HG03457 (cell line): ENCODE measurements at regions not wholly inside any gene's neighbourhood (a gene's known extent, or its start where the extent isn't known, plus 50 kb on each side); places are given as distances from the start of the nearest gene placed in this dataset.
"Not testable (repeated sequence)": the region's sequence is repeated elsewhere in the genome, so short reads cannot be mapped to it uniquely, and the experiment has no call there.

Source experiments
- ATAC-seq: cut with Tn5 transposase; IDR thresholded peaks from one replicate; pipeline ENCODE4 v1.9.1; 2021; ENCODE audit warnings: moderate number of reproducible peaks; ENCODE audit not compliant: unreplicated experiment

DNA sequence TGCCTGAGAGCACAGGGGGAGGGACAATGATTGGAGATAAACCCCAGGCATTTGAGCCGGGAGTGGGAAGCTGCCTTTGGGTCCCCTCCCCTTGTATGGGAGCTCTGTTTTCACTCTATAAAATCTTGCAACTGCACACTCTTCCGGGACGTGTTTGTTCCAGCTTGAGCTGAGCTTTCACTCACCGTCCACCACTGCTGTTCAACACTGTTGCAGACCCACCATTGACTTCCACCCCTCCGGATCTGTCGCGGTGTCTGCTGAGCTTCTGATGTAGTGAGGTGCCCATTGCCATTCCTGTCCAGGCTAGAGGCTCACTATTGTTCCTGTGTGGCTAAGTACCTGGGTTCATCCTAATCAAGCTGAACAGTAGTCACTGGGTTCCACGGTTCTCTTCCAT lies 231.6 kb upstream of the CWC22 start:
- ATAC-seq: no peak

DNA sequence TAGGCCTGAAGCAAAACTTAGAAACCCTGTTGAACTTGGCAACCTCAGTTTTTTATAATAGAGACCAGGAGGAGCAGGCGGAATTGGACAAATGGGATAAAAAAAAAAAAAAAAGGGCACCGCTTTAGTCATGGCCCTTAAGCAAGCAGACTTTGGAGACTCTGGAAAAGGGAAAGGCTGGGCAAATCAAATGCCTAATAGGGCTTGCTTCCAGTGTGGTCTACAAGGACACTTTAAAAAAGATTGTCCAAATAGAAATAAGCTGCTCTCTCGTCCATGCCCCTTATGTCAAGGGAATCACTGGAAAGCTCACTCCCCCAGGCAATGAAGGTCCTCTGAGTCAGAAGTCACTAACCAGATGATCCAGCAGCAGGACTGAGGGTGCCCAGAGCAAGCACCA lies 229.0 kb upstream of the CWC22 start:
- not testable (repeated sequence) for ATAC-seq

DNA sequence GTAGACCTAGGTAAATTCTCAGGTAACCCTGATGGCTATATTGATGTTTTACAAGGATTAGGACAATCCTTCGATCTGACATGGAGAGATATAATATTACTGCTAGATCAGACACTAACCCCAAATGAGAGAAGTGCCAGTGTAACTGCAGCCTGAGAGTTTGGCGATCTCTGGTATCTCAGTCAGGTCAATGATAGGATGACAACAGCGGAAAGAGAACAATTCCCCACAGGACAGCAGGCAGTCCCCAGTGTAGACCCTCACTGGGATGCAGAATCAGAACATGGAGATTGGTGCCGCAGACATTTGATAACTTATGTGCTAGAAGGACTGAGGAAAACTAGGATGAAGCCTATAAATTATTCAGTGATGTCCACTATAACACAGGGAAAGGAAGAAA lies 228.4 kb upstream of the CWC22 start:
- ATAC-seq: not testable (repeated sequence)

DNA sequence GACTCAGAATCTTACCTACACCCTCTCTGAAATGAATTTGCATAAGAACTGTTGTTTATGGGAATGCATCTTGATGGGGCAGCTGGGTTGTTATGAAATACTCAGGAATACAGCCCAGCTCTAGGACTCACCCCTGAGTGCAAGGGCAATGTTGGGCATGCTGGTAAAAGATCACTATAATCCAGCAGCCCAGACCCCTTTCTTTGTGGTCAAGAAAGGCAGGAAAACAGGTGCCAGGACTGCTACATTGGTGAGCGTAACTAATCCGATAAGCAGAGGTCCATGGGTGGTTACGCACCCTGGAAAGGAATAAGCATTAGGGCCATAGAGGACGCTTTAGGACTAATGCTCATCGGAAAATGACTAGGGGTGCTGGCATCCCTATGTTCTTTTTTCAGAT lies 227.9 kb upstream of the CWC22 start:
- not testable (repeated sequence) for ATAC-seq

DNA sequence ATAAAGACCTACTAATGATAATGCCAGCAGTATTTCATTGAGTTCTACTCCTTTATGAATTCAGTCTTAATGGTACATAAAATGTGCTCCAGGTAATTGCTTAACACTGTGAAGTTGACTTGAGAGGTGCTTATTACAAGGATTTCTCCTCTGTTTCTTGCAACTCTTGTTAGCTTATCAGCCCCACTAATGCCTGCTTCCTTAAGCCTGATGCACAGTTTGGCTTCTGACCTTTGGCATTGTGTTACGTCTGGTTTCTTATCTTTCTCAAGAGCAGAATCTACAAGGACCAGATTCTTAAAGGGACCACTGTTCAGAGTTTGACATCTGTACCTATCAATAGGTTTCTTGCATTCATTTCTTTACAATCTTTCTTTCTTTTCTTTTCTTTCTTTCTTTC lies 223.9 kb upstream of the CWC22 start:
- no peak for ATAC-seq

DNA sequence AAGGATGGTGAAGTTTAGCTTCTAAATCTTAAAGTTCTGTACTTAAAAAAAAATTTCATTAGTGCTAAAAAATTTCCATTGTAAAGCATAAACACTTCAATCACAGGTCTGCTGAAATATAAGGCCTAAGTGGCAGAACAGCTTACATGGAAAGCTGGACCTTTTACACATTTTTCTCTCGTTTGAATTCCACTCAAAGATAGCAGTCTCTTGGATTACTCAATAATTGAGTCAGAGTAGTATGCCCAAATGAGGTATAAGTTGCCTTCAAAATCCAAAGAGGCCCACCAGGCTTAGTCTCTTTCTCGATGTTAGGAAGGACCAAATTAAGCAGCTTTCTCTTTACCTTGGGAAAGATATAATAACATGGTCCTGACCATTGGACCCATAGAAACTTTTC lies 220.4 kb upstream of the CWC22 start:
- no peak for ATAC-seq

DNA sequence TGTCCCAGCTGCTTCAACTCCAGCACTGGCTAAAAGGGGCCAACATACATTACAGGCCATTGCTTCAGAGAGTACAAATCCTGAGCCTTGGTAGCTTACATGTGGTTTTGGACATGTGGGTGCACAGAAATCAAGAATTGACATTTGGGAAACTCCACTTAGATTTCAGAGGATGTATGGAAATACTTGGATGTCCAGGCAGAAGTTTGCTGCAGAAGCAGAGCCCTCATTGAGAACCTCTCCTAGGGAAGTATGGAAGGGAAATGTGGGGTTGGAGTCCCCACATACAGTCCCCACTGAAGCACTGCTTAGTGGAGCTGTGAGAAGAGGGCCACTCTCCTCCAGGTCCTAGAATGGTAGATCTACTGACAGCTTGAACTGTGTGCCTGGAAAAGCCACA lies 218.0 kb upstream of the CWC22 start:
- ATAC-seq: no peak

DNA sequence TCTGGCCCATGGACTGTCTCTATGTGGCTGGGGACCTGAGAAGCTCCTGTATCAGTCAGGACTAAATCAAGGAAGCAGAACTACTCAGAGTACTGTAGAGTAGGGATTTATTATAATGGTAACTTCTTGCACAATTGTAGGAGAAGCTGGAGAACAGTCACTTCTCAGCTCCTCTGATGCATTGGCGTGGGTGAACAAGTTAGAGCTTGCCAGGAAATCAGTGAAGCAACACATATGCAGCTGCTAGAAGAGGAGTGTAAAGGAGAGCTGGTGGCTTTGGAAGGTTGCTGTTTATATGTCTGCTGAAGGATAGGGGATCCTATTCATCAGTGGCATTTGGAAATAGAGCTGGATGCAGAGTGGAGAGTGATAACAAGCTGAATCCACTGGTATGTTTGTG lies 215.5 kb upstream of the CWC22 start:
- no peak for ATAC-seq

DNA sequence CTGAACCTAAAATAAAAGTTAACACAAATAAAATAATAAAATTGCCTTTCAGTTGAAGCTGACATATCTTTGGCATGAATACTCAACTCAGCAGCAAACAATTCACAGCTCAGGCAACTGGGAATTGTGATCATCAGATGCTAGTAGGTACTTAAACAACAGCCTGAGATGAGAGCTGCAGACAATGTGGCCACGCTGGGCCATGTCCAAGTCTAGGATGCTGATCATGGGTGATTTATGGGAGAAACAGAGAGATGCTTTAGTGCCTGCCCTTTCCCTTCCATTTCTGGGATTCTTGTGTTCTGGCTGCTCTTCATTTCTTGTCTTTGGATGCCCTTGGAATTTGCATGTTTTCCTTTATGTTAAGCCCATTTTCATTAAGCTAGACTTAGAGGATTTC lies 212.4 kb upstream of the CWC22 start:
- no peak for ATAC-seq

DNA sequence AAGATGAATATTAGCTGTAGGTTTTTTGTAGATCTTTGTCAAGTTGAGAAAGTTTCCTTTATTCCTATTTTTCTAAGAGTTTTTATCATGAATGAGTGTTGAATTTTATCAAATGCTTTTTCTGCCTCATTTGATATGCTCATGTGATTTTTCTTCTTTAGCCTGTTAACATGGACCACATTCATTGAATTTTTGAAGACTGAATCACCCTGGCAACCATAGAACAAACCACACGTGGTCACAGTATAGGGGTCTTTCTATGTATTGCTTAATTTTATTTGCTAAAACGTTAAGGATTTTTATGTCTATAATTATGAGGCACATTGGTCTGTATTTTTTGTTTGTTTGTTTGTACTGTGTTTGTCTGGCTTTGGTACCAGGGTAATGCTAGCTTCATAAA lies 201.7 kb upstream of the CWC22 start:
- ATAC-seq: no peak

DNA sequence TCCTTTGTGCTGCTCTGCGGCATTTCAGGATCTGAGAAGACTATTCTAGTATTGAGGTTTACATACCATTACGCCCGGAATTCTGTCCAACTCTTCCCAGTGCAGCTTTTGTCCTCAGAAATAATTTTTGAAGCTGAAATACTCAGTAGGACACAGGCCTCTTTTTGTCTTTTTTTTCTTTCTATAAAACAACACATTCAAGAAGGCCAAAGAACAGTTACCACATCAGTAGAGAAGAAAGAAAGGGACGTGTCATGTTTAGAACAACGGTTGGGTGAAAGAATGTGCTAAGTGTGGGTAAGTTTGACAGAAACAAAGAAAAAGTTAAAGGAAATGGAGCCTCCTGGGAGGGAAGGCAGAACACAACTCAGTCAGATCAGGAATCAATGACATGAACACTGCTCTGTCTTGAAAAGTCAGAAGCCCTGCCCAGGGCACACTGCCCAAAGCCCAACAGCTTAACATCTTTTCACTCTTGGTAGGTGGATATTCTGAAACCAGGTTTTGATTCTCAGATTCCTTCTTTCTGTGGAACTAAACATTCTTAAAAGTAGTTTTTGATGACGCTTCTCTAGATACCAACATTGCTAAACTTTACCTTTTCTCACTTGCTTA lies 198.6 kb upstream of the CWC22 start:
- ATAC-seq: no peak

DNA sequence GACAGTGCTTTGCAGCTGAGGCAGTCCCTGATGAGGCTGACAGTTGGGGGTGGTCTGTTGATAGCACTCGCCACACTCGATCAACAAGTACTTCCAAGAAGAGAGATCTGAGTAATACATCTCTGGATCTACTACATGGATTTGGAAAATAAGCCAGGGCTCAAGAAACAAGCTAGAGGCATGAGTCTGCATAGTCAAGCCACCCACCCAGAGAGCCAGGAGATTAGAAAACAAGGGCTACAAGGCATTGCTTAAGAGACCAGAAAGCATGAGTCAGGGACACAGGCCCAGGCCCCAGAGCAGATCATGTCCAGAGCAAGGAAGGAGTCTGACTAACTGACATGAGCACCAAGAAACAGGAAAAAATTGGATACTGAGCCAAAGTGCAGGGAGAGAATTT lies 196.9 kb upstream of the CWC22 start:
- ATAC-seq: no peak

DNA sequence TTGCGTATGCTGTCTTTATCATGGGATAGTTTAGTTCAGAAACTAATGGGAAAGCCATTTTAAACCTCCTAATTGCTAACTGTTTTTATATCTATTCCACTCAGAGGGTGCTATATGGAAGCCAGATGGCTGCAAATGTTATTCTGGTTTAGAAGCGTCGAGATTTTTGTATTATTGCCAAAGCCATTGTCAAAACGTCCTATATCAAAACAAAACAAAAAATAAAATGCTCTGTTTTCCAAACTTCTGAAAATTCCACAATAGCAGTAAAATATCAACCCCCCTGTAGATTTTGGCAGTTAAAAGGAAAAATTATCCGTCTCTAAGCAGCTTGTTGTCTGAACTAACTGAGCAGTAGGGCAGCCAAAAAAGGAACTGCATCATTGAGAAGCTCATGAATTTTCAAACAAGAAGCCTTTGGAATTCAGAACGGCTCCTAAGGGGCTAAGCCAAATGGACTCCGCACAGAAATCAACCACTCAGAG lies 195.4 kb upstream of the CWC22 start:
- ATAC-seq: no peak

DNA sequence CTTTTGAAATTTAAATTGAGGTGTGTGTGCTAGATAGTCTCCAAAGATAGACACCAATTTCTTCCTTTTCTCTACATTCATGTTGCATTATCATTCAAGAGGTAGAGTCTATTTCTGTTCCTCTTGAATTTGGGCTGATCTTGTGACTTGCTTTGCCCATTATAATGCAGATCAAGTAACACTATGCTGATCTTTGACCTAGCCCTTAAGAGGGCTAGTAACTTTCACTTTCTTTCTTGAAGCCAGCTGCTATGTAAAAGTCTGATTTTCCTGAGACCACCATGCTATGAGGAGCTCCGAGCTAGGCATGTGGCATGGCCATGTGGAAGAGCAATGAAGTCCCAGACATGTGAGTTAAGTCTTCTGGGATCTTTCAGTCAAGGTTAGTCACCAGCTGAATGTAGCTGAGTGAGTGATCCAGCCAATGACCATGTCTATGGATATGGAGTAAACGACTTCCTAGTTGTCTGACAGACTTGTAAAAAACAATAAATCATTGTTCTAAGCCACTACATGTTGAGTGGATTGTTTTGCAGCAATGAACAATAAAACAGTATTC lies 189.4 kb upstream of the CWC22 start:
- ATAC-seq: no peak

DNA sequence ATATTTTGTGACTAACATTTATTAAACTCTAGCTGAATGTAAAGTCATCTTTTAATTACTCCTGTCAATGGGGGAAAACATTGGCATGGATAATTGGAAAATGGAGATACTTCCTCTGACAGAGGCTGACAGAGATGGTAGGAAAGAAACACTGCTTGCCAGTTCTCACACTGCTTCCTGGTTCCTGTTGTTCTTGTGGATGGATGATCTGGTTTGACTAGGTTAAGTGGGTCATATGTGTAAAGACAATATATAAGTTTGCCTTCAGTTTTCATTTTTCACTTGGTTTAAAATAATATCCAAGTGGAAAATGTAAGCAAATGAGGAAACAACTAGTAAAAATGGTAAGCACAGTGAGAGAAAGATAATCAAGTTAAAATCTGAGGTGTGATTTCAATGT lies 188.8 kb upstream of the CWC22 start:
- no peak for ATAC-seq

DNA sequence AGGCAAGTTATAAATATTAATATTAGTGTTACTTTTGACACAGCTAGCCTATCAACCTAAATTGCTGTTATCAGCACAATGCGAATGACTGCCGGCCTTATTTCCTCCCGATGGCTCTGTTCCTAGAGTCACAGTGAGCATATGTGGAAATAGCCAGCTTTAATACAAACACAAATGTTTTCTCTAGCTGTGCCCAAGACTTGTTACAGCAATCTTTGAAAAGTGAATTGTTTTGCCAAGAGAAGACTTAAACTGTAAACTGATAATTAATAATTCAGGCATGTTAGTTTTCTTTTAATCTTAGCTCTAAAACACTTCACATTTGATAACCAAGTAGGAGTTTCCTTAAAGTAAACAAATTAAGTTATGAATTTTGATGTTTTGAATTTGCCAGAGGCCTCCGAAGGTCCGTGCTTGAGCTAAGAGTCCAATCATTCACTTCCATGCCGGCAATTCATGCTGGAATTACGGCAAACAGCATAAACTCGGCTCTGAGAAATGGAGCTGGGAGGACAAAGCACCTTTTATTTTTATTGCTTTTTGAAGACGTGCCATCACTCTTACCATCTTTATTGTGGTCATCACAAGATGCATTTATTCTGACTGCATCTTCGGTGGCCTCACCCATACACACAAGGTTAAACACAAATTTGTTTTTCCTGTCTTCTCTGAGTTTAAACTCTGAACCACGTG lies 184.5 kb upstream of the CWC22 start:
- ATAC-seq: no peak

DNA sequence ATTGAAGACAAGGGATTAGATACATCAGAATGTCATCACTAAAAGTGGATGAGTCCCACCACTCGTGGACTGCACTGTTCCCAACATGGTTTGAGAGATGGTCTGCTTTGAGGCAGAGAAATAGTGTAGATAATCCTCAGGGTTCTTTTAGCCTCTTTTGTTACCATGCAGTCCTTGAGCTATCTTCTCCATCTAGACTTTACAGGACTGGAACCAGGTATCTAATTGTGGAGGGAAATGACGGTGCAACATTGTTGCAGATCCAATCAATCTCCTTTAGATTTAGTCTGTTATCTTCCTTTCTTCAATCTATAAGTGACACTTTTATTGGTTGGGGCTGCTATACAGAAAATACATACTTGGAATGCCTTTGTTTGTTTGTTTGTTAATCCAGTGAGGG lies 183.8 kb upstream of the CWC22 start:
- ATAC-seq: no peak

DNA sequence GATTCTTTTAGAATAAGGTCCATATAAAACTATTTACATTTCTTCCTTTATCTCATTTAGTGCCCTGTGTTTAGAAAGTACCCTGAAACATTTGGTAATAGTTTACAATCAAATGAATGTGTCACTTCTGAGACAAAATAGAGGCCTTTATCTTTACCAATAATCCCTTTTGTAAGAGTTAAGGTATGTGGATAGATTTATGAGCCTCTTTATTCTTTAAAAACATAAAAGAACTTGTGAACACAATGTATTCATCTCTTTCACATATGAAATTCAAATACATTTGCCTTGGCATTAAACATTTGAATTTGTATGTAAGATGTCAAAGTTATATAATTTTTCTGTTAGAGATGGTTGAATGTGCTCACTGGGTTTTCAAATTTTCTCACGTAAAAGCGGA lies 180.5 kb upstream of the CWC22 start:
- no peak for ATAC-seq

DNA sequence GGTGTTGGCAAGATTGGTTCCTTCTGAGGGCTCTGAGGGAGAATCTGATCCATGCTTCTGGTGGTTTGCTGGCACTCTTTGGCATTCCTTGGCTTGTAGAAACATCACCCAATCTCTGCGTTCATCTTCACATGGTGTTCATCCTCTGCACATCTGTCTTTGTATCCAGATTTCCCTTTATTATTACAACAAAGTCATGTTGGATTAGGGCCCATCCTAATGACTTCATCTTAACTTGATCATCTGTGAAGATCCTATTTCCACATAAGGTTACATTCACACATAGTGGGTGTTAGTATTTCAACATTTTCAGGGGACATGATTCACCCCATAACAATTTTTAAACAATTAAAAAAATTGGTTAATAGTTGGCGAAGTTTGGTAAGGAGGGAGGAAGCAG lies 177.4 kb upstream of the CWC22 start:
- no peak for ATAC-seq

DNA sequence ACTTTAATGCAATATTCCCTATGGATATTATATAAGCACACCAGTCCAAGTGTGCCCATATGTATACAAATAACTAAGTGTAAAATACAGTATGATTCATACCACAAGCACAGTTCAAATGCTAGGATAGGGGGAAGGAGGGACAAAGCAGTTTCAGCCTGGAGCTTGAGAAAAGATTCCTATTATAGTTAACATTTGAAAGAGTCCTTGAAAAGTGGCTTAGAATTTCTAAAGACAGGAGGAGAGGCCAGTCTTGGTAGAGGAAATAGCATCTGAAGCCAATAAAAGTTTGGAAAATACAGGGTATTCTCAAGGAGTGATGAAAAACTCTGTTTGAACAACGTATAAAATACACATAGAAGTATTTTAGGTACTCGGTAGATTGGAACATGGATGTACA lies 173.4 kb upstream of the CWC22 start:
- no peak for ATAC-seq

DNA sequence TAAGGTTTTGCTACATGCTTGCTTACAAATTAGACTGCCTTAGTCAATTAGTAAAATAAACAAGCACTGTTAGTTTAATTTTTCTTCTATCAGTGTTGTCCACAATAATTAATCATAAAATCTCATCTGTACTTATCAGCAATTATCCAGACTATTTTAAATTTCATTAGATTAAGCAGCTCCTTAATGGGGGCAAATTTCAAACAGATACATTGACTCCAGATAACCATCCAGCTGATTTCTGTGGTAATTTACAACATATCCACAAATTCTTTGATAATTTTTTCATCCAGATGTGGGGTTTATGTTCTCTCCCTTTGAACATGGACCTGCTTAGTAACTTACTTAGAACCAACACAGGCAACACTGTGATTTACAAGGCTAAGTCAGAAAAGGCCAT lies 170.4 kb upstream of the CWC22 start:
- no peak for ATAC-seq

DNA sequence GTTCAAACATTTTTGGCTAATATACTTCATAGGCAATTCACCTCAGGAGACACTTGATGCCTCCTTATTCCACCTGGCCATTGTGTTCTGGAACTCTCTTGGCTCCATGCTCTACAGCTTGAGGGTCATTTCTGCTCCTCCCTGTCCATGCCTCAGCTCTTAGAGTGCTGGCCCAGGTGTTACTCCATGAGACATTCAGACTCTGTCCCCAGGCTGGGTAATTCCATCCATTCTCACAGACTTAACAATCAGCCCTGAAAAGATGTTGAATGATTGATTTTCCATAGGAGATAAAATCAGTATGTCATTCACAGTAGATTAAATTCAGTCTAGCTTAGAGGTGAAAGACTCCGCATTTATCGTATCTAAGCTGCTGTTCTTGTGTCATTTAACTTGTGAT lies 168.6 kb upstream of the CWC22 start:
- no peak for ATAC-seq

DNA sequence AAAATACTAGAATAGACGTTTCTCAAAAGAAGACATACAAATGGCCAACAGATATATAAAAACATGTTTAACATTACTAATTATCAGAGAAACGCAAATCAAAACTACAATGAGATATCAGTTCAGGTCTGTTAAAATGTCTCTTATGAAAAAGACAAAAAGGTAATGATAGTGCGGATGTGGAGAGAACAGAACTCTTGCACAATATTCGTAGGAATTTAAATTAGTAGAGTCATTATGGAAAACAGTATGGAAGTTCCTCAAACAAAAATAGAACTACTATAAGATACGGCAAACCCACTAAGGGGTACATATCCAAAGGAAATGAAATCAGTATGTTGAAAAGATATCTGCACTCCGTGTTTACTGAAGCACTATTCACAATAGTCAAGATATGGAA lies 167.5 kb upstream of the CWC22 start:
- ATAC-seq: no peak
